ENCODE measurements at regions not wholly inside any gene's neighbourhood (a gene's known extent, or its start where the extent isn't known, plus 50 kb on each side); places are given as distances from the start of the nearest gene placed in this dataset.

GRCh38 chr6:138719744-138720143 lies 53.8 kb upstream of the CCDC28A start:
- Histone ChIP-seq H3K27me3 (replicated peaks; ENCODE audit: insufficient read depth) (no peaks in the 10 kb centered on the region), H3K36me3 (no peaks in the 10 kb centered on the region), H3K4me3 (no peak overlapping the region), H3K9me3 (no peaks in the 10 kb centered on the region), H3K4me1 (ENCODE audit: control insufficient read depth in 1 of 2, low read depth in 2 of 2) (peaks cover 0 to 3% of the 10 kb centered on the region in 2 donors), H3K27ac (peak overlapping the region in 1 of 2 donors; percentile 15)
- ATAC-seq (ENCODE audit: insufficient number of reproducible peaks, low FRiP score, low read depth) (no peak), DNase-seq (ENCODE audit: low spot score) (no peak)
- no peak for TF ChIP-seq CTCF (IDR thresholded peaks at IDR 0.05)

GRCh38 chr6:138722425-138723371 lies 50.9 kb upstream of the CCDC28A start:
- ATAC-seq (ENCODE audit: insufficient number of reproducible peaks, low FRiP score, low read depth) = no peak
- Histone ChIP-seq H3K27me3 (replicated peaks; ENCODE audit: insufficient read depth) (no peaks in the 10 kb centered on the region), H3K27ac (no peak overlapping the region), H3K36me3 (no peaks in the 10 kb centered on the region), H3K9me3 (no peaks in the 10 kb centered on the region), H3K4me3 (no peak overlapping the region), H3K4me1 (ENCODE audit: control insufficient read depth in 1 of 2, low read depth in 2 of 2) (peaks cover 0 to 3% of the 10 kb centered on the region in 2 donors)
- TF ChIP-seq CTCF (IDR thresholded peaks at IDR 0.05) = no peak
- no peak for DNase-seq (ENCODE audit: low spot score)

All from thoracic aorta (tissue), 2 donors.